WTC11 (cell line): ENCODE measurements at regions not wholly inside any gene's neighbourhood (a gene's known extent, or its start where the extent isn't known, plus 50 kb on each side); places are given as distances from the start of the nearest gene placed in this dataset.

Experiments used
- ATAC-seq: fragments of 200-7000 bp; cut with Tn5 transposase; 2 replicates; pipeline ENCODE4 v1.10.0; 2021; ENCODE audit warnings: mild to moderate bottlenecking, moderate library complexity
- CTCF ChIA-PET: fragments of 300-600 bp; sonication (Branson Sonifier 250); formaldehyde crosslinking; loops from one replicate; lab custom pipeline; 2021; ENCODE audit warnings: antibody characterized with exemption; lab: Charles Lee
- POLR2A ChIA-PET: fragments of 350-600 bp; sonication (Branson Sonifier 250); formaldehyde crosslinking; loops from one replicate; lab custom pipeline; 2021; ENCODE audit warnings: antibody characterized with exemption; lab: Charles Lee
- DNase-seq: peaks from one replicate; pipeline ENCODE4 v3.0.0; 2021; ENCODE audit warnings: low spot score
- H3K27ac Mint-ChIP-seq: 2 replicates; pipeline ENCODE4 v1.8.0; 2021; ENCODE audit warnings: mixed read lengths
- H3K27me3 Mint-ChIP-seq: 2 replicates; pipeline ENCODE4 v1.8.0; 2021; ENCODE audit warnings: low read depth, mild to moderate bottlenecking, moderate library complexity, mixed read lengths
- H3K36me3 Mint-ChIP-seq: 2 replicates; pipeline ENCODE4 v1.8.0; 2021; ENCODE audit warnings: mixed read lengths
- H3K4me1 Mint-ChIP-seq: 2 replicates; pipeline ENCODE4 v1.8.0; 2022; ENCODE audit warnings: mixed read lengths
- H3K4me3 Mint-ChIP-seq: 2 replicates; pipeline ENCODE4 v1.8.0; 2021; ENCODE audit warnings: mild to moderate bottlenecking, moderate library complexity, mixed read lengths
- H3K9me3 Mint-ChIP-seq: 2 replicates; pipeline ENCODE4 v1.8.0; 2021; ENCODE audit warnings: mixed read lengths
- ARID4B ChIP-seq: sonication (generic); formaldehyde crosslinking; IDR thresholded peaks from 2 replicates; pipeline ENCODE4 v1.8.0; 2023; ENCODE audit warnings: missing genetic modification reagents, mild to moderate bottlenecking, borderline replicate concordance
- CBFB ChIP-seq: sonication (generic); formaldehyde crosslinking; IDR thresholded peaks from 2 replicates; pipeline ENCODE4 v1.8.1; 2022; ENCODE audit warnings: mild to moderate bottlenecking, low read depth, missing genetic modification reagents
- CREM ChIP-seq: sonication (generic); formaldehyde crosslinking; IDR thresholded peaks from 2 replicates; pipeline ENCODE4 v1.8.1; 2022; ENCODE audit warnings: mild to moderate bottlenecking, missing genetic modification reagents, moderate library complexity
- GRHL2 ChIP-seq: fragments of 250-450 bp; sonication (Bioruptor Pico); IDR thresholded peaks from 2 replicates; pipeline ENCODE4 v1.8.0; 2022; ENCODE audit warnings: mild to moderate bottlenecking, moderate library complexity; ENCODE audit not compliant: insufficient replicate concordance, severe bottlenecking
- GTF2I ChIP-seq: fragments of 250-450 bp; sonication (Bioruptor Pico); conservative IDR thresholded peaks from 2 replicates; pipeline ENCODE4 v1.4.0; 2021; ENCODE audit warnings: mild to moderate bottlenecking
- JUN ChIP-seq: sonication (generic); formaldehyde crosslinking; IDR thresholded peaks from 2 replicates; pipeline ENCODE4 v1.8.0; 2023; ENCODE audit warnings: mild to moderate bottlenecking, missing genetic modification reagents
- KAT7 ChIP-seq: sonication (generic); formaldehyde crosslinking; IDR thresholded peaks from 2 replicates; pipeline ENCODE4 v1.8.1; 2023; ENCODE audit warnings: missing genetic modification reagents, mild to moderate bottlenecking, borderline replicate concordance
- NFATC4 ChIP-seq: fragments of 250-450 bp; sonication (Bioruptor Pico); IDR thresholded peaks from 2 replicates; pipeline ENCODE4 v1.9.0; 2021; ENCODE audit warnings: mild to moderate bottlenecking
- NFE2L1 ChIP-seq: sonication (generic); formaldehyde crosslinking; IDR thresholded peaks from 2 replicates; pipeline ENCODE4 v1.8.1; 2023; ENCODE audit warnings: missing genetic modification reagents
- NFYB ChIP-seq: sonication (generic); formaldehyde crosslinking; conservative IDR thresholded peaks from 2 replicates; pipeline ENCODE4 v1.8.0; 2022; ENCODE audit warnings: low read depth, missing genetic modification reagents
- OVOL2 ChIP-seq: fragments of 250-450 bp; sonication (Bioruptor Pico); IDR thresholded peaks from 2 replicates; pipeline ENCODE4 v1.9.0; 2021; ENCODE audit warnings: mild to moderate bottlenecking, borderline replicate concordance
- SOX15 ChIP-seq: fragments of 250-450 bp; sonication (Bioruptor Pico); IDR thresholded peaks from 2 replicates; pipeline ENCODE4 v1.9.0; 2021; ENCODE audit warnings: mild to moderate bottlenecking
- SP1 ChIP-seq: sonication (generic); formaldehyde crosslinking; conservative IDR thresholded peaks from 2 replicates; pipeline ENCODE4 v1.8.1; 2022; ENCODE audit warnings: missing genetic modification reagents
- ZNF138 ChIP-seq: sonication (generic); formaldehyde crosslinking; conservative IDR thresholded peaks from 2 replicates; pipeline ENCODE4 v1.8.1; 2022; ENCODE audit warnings: mild to moderate bottlenecking, moderate library complexity, missing genetic modification reagents
- ZNF416 ChIP-seq: fragments of 250-450 bp; sonication (Bioruptor Pico); IDR thresholded peaks from 2 replicates; pipeline ENCODE4 v1.9.0; 2021; ENCODE audit warnings: mild to moderate bottlenecking, inconsistent platforms
- ZNF423 ChIP-seq: fragments of 250-450 bp; sonication (Bioruptor Pico); IDR thresholded peaks from 2 replicates; pipeline ENCODE4 v2.1.2; 2022; ENCODE audit warnings: mild to moderate bottlenecking, moderate library complexity
- TF ChIP-seq, protein P1 (sequence below): sonication (generic); formaldehyde crosslinking; IDR thresholded peaks from 2 replicates; pipeline ENCODE4 v1.8.1; 2022; ENCODE audit warnings: low read depth, missing genetic modification reagents, borderline replicate concordance
- TF ChIP-seq, protein P2 (sequence below): sonication (generic); formaldehyde crosslinking; conservative IDR thresholded peaks from 2 replicates; pipeline ENCODE4 v1.8.1; 2023; ENCODE audit warnings: mild to moderate bottlenecking, low read depth, missing genetic modification reagents, moderate library complexity
- TF ChIP-seq, protein P3 (sequence below): sonication (generic); formaldehyde crosslinking; conservative IDR thresholded peaks from 2 replicates; pipeline ENCODE4 v1.8.1; 2022; ENCODE audit warnings: mild to moderate bottlenecking, missing genetic modification reagents
- TF ChIP-seq, protein P4 (sequence below): sonication (generic); formaldehyde crosslinking; IDR thresholded peaks from 2 replicates; pipeline ENCODE4 v1.8.1; 2022; ENCODE audit warnings: missing genetic modification reagents, borderline replicate concordance
- TF ChIP-seq, protein P5 (sequence below): sonication (generic); formaldehyde crosslinking; IDR thresholded peaks from 2 replicates; pipeline ENCODE4 v1.8.0; 2022; ENCODE audit warnings: mild to moderate bottlenecking, missing genetic modification reagents
- TF ChIP-seq, protein P6 (sequence below): fragments of 250-450 bp; sonication (Bioruptor Pico); IDR thresholded peaks from 2 replicates; pipeline ENCODE4 v1.9.0; 2021; ENCODE audit warnings: moderate library complexity, mild to moderate bottlenecking, inconsistent platforms, borderline replicate concordance

- H3K4me1 Mint-ChIP-seq: peaks cover 40% of the 10 kb centered on the region
- H3K27ac Mint-ChIP-seq: no peak overlapping the region
- DNase-seq: no peak
- ATAC-seq: no peak
- no peak for TF ChIP-seq CBFB (CRISPR knock-in tag)
- no peak for TF ChIP-seq JUN (CRISPR knock-in tag)
- no peak for TF ChIP-seq OVOL2 (CRISPR knock-in tag)
- TF ChIP-seq NFYB (CRISPR knock-in tag): no peak
- TF ChIP-seq, all 79 proteins: peak for 0
- H3K36me3 Mint-ChIP-seq: no peaks in the 10 kb centered on the region
- ChIA-PET CTCF (no interaction called here), POLR2A (no interaction called here)
- no peaks in the 10 kb centered on the region for H3K9me3 Mint-ChIP-seq
- H3K27me3 Mint-ChIP-seq: no peaks in the 10 kb centered on the region
- no peak overlapping the region for H3K4me3 Mint-ChIP-seq
Observed at GRCh38 chr18:39781565-39781964, 2173.5 kb upstream of the PIK3C3 start.

GRCh38 chr18:39780774-39781173 lies 2174.3 kb upstream of the PIK3C3 start:
- Mint-ChIP-seq H3K4me3 (no peak overlapping the region), H3K27ac (no peak overlapping the region), H3K9me3 (no peaks in the 10 kb centered on the region), H3K27me3 (no peaks in the 10 kb centered on the region)
- TF ChIP-seq CREM (CRISPR knock-in tag): no peak
- no peak for TF ChIP-seq SOX15
- TF ChIP-seq GRHL2 (CRISPR knock-in tag): no peak
- TF ChIP-seq NFATC4 (CRISPR knock-in tag): no peak
- TF ChIP-seq, protein P1, sequence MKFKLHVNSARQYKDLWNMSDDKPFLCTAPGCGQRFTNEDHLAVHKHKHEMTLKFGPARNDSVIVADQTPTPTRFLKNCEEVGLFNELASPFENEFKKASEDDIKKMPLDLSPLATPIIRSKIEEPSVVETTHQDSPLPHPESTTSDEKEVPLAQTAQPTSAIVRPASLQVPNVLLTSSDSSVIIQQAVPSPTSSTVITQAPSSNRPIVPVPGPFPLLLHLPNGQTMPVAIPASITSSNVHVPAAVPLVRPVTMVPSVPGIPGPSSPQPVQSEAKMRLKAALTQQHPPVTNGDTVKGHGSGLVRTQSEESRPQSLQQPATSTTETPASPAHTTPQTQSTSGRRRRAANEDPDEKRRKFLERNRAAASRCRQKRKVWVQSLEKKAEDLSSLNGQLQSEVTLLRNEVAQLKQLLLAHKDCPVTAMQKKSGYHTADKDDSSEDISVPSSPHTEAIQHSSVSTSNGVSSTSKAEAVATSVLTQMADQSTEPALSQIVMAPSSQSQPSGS: no peak
- TF ChIP-seq, protein P2, sequence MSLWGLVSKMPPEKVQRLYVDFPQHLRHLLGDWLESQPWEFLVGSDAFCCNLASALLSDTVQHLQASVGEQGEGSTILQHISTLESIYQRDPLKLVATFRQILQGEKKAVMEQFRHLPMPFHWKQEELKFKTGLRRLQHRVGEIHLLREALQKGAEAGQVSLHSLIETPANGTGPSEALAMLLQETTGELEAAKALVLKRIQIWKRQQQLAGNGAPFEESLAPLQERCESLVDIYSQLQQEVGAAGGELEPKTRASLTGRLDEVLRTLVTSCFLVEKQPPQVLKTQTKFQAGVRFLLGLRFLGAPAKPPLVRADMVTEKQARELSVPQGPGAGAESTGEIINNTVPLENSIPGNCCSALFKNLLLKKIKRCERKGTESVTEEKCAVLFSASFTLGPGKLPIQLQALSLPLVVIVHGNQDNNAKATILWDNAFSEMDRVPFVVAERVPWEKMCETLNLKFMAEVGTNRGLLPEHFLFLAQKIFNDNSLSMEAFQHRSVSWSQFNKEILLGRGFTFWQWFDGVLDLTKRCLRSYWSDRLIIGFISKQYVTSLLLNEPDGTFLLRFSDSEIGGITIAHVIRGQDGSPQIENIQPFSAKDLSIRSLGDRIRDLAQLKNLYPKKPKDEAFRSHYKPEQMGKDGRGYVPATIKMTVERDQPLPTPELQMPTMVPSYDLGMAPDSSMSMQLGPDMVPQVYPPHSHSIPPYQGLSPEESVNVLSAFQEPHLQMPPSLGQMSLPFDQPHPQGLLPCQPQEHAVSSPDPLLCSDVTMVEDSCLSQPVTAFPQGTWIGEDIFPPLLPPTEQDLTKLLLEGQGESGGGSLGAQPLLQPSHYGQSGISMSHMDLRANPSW (CRISPR knock-in tag): no peak
- TF ChIP-seq, protein P3, sequence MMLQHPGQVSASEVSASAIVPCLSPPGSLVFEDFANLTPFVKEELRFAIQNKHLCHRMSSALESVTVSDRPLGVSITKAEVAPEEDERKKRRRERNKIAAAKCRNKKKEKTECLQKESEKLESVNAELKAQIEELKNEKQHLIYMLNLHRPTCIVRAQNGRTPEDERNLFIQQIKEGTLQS (CRISPR knock-in tag): no peak
- TF ChIP-seq SP1 (CRISPR knock-in tag): no peak
- TF ChIP-seq ZNF416 (CRISPR knock-in tag): no peak
- TF ChIP-seq ZNF138: no peak
- TF ChIP-seq, protein P4, sequence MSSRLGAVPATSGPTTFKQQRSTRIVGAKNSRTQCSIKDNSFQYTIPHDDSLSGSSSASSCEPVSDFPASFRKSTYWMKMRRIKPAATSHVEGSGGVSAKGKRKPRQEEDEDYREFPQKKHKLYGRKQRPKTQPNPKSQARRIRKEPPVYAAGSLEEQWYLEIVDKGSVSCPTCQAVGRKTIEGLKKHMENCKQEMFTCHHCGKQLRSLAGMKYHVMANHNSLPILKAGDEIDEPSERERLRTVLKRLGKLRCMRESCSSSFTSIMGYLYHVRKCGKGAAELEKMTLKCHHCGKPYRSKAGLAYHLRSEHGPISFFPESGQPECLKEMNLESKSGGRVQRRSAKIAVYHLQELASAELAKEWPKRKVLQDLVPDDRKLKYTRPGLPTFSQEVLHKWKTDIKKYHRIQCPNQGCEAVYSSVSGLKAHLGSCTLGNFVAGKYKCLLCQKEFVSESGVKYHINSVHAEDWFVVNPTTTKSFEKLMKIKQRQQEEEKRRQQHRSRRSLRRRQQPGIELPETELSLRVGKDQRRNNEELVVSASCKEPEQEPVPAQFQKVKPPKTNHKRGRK (CRISPR knock-in tag): no peak
- TF ChIP-seq KAT7 (CRISPR knock-in tag): no peak
- no peak for TF ChIP-seq ARID4B (CRISPR knock-in tag)
- no peak for TF ChIP-seq NFE2L1 (CRISPR knock-in tag)
- TF ChIP-seq GTF2I: no peak
- TF ChIP-seq, protein P5, sequence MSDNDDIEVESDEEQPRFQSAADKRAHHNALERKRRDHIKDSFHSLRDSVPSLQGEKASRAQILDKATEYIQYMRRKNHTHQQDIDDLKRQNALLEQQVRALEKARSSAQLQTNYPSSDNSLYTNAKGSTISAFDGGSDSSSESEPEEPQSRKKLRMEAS (CRISPR knock-in tag): no peak
- TF ChIP-seq ZNF423 (CRISPR knock-in tag): no peak
- TF ChIP-seq, protein P6, sequence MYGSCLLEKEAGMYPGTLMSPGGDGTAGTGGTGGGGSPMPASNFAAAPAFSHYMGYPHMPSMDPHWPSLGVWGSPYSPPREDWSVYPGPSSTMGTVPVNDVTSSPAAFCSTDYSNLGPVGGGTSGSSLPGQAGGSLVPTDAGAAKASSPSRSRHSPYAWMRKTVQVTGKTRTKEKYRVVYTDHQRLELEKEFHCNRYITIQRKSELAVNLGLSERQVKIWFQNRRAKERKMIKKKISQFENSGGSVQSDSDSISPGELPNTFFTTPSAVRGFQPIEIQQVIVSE (CRISPR knock-in tag): no peak
- no peak for TF ChIP-seq NFYB (CRISPR knock-in tag)
- TF ChIP-seq, all 79 proteins: peak for 0
- peaks cover 36% of the 10 kb centered on the region for H3K4me1 Mint-ChIP-seq
- ATAC-seq (no peak), DNase-seq (no peak)
- POLR2A ChIA-PET: no interaction called here
- H3K36me3 Mint-ChIP-seq: no peaks in the 10 kb centered on the region
- CTCF ChIA-PET: no interaction called here
